ENCODE measurements at regions not wholly inside any gene's neighbourhood (a gene's known extent, or its start where the extent isn't known, plus 50 kb on each side); places are given as distances from the start of the nearest gene placed in this dataset.

DNA sequence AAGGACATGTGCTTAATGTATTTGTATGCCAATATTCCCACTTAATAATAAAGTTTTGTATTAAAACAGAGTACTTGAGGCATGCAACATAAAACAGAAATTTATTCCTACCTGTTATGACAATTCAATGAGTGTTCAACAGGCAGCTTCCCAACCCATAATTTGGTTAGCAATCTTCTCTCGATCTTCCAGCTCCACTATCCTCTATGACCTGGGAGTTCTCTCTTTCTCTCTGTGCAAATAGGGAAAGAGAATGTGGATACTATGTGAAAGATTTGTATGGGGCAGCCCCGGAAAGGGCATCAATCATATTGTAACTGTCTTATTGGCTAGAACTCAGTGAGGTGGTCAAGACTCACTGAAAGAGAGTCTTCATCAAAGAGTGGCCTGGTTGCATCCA lies 644.9 kb upstream of the PCDH20 start:
- no peak for DNase-seq

DNA sequence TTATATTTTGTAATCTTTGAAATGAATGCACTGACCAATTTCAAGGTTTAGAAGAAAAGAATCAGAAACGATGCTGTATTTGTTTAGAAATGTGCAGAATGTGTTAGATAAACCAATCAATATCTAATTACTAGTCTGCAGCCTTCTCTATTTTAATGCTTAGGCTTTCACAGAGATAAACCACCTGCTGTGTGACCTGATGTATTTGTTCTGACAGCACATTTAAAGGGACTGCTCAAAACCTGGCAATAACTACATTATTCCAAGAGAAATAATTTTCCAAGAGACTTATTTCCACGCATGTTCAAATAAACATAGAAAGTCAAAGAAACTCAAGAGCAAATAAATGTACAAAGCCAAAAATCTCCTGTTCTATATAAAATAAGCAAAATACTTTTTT lies 641.6 kb upstream of the PCDH20 start:
- no peak for DNase-seq

DNA sequence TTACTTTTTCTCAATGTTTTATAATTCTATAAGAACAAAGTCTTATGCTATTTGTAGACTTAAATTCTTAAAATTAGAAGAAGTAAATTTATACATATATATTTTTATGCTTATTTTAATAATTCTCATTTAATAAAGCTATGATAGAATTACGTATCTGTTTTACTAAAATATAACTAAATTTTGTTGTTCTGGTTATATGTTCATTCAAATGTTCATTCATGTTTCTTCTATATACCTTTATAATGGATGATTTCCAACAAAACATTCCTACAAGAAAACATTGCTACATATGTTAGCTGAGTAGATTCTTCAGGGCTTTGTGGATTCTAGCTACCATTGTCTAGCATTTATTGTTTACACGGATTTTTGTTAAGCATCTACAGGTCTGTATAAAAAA lies 634.3 kb upstream of the PCDH20 start:
- DNase-seq: no peak

DNA sequence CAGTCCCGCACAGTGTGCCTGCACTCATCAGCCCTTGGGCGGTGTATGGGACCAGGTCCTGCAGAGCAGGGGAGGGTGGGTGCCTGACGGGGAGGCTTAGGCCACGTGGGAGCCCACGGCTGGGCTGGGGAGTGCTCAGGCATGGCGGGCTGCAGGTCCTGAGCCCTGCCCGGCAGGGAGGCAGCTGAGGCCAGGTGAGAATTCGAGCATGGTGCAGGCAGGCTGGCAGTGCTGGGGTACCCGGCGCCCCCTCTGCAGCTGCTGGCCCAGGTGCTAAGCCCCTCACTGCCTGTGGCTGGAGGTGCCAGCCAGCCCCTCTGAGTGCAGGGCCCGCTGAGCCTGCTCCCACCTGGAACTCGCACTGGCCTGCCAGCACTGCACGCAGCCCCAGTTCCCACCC lies 630.9 kb upstream of the PCDH20 start:
- no peak for DNase-seq

DNA sequence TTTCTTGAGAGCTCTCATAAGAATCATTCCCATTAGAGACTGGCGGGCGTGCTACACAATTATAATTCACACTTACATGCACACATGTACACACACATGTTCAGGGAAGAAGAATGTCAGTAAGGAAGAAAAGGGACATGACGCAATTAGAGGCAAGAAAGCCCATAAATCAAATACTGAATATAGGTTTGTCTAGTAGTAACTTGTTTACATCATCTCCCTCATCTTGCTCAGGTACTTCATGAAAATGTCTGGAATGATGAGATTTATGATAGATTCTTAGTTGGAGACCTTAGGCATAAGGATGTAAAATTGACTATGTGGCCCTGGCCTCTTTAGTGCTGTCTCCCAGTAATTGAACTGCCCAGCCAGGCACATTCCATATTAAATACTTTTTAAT lies 628.0 kb upstream of the PCDH20 start:
- no peak for DNase-seq

DNA sequence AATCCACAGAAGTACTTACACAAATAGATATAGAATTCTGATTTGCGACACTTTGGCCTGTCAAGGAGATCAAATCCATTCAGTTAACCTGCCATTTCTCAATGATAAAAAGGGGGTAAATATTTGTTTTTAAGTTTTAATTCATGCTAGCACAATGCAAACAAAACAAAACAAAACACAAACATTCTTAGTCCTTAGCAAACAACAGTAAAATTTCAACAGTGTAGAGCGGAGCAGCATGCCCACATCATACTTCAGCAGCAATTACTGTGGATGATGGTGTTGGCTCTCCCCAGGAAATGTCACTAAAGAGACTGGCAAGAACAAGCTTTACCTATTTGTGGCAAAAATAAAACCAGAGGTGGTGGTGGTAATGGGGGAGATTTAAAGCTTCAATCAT lies 625.2 kb upstream of the PCDH20 start:
- DNase-seq: no peak

DNA sequence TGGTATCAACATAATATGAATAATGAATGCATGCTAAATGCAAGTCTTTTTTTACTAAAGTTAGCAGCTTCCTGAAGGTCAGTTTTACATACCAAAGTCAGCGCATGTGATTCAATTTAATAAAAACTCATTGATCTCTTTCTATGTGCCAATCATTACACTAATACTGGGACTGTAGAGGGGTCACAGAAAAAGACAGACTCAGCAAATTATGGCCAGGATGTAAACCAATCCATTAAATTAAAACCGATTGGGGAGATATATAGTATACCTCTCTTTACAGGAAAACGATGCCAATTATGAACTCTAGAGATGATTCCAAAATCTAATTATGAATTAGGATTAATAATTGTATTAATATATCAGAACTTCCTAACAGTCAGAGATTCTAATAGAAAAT lies 624.4 kb upstream of the PCDH20 start:
- DNase-seq: no peak

DNA sequence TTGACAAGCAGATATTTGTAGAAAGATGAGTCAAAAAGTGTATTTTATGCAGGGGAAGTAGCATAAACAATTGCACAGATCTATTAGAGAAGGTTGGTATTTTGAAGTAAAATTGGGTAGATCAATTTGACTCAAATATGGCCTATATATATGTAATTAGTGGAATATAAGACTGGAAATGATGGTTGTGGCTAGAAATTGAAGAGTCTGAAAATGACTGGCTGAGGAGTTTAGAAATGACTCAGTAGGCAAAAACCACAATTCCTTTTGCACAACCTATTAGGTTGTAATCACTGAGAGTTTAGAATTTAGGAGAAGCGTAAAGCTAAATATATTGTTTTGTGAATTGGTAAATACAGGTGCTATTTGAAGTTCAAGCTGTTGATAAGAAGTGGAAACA lies 622.6 kb upstream of the PCDH20 start:
- DNase-seq: no peak

DNA sequence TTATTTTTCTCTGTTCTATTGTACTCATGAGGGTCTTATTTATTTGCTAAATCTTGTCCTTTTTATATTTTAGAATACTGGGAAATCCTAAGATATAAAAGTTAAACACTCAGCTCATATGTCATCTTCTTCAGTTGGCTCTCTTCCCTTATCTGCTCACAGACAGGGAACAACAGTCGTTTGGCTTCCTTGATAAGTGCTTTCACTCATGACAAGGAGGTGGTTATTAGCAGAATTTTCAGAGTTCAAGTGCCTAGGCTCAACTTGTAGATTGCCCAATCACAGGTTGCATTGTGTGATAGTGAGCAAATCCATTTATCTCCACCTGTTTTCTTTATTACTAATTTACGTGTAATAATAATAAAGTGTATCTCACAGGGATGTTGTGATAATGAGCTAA lies 620.3 kb upstream of the PCDH20 start:
- no peak for DNase-seq

DNA sequence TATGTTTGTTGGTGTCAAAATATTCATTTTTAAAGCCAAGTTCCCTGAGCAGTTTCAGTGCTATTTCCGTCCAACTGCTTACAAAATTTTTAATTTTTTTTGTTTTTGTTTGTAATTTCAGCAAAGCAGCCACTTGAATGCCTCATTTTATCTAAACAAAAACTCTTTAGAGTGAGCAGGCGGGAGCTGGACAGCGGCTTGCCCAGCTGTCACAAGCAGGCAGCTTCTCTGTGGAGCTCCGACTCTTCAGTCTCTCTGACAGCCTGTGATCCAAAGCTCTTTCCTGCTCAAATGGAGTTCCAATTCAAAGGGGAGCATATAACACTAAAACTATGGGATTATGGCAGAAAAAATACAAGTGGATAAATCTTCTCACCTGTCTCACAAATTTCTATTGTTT lies 618.3 kb upstream of the PCDH20 start:
- no peak for DNase-seq

DNA sequence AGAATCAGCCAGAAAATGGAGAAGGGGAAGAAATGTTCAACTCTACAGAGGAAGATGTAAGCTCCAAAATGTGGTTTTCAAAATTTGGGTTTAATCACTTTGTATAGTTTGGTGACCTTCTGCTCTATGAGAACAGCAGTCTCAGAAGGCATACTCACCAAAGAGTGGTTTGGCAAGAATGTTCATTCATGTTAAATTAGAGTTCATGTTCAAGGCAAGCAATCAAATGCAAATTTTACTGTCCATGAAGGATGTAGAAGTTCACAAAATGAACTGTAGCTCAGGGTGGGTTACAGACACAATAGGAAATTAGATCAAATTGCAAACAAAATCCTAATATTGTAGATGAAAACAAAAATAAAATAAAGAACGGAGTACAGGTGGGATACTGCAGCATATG lies 606.7 kb upstream of the PCDH20 start:
- DNase-seq: no peak

DNA sequence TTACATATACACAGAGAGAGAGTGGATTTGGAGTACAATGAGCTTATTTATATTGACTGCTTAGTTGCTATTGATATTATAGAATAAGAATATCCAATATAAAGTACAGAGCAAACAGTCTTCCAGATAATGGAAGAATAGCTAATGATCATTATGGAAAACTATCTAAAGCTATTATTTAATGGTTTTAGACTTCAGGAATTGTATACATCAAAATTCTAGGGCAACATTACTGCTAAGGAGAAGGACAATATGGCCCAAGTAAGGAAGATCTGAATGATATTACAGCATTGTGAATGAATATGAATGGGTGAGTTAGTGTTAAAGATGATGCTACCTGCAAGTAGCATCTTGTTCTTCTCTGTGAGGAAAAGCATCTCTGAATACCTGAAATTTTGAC lies 604.2 kb upstream of the PCDH20 start:
- no peak for DNase-seq

DNA sequence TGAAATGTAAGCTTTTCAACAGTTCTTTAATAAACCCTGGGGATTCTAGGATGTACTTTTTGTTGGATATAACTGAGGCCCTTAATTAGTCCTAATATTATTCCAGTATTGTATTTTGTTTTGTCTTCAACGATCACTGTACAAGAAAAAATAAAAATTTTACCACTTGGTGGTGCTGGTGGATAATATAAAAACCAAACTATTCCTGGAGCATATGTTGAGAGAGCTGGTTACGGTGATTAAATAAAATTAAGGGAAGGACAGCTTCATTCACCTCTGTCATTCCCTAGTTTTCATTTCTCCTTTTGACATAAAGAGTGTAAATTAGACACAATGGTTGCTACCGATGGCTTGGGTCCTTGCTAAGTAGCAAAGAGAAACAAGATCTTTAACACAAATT lies 598.6 kb upstream of the PCDH20 start:
- DNase-seq: peak; percentile 14

DNA sequence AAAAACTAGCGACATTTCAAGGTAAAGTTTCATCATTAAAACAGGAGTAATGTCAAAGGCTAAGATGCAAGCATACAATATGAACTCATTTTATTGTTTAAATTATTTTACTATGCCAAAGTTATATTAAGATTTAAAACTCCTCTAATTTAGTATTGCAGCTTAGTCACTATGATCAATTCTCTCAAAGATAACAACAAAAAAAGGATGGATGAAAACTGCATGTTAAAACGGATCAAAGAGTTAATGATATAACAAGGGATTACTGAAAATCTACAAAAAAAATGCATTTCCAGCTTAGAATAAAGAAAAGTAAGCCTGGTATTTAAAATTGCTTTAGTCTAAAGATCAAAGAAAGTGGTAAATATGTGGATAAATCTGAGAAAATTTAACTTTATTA lies 587.8 kb upstream of the PCDH20 start:
- DNase-seq: no peak

DNA sequence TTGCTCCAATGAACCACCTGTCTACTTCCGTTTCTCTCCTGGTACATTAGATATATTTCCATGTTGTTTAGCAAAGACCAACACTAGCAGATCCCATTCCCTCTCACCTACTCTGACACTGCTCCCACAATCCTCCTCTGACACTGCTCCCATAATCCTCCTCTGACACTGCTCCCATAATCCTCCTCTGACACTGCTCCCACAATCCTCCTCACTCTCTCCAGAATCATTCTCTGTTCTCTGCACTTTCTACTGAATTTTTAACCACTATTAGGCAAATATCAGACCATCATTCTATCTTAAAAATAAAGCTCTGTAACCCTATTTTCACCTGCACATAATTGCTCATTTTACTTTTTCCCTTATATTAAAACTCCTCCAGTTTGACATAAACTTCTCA lies 578.5 kb upstream of the PCDH20 start:
- DNase-seq: no peak

DNA sequence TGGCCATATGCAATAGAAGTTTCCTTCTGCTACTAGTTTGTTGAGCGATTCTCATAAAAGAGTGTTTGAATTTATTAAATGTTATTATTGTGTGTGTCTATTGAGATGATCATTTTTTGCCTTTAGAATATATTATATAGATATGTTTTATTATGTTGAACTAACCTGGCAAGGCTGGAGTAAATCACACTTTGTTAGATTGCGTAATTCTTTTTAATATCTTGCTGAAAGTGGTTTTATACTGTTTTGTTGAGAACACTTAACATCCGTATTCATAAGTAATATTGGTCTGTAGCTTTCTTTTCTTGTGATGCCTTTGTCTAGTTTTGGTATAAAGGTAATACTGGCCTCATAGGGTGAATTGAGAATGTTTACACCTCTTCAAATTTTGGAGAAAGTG lies 574.3 kb upstream of the PCDH20 start:
- DNase-seq: no peak

DNA sequence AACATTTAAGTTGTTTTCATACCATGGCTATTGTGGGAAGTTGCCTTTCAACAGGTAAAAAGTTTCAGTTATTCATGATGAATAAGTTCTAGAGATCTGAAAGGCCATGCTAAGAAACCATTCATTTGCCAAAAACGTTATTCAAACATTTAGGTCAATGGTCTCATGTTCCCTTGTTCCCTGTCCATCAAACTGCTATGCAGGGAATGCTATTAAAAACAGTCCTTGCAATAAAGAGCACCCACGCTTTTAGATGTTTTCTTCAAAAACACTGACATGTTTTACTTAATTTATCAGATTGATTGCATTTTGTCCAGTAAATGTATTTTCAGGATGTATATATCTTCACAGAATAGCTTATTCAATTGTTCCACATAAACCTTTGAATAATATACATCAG lies 573.2 kb upstream of the PCDH20 start:
- DNase-seq: no peak

DNA sequence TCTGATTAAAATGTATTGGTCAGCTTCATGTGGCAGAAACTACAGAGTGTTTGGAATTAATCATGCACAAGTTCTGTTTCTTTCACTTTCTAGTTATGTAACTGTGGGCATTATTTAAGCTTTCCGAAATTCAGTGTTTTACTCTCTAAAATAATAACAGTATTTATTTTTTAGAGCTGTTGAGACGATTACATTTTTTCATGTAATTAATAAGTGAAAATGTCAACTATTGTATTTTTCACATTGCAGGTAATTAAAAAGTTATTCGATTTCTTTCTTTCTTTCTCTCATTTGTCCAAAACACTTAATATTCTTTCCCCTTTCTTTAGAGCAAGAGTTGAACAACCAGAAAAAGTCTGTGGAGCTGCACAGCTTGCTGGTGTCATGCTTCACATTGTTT lies 559.4 kb upstream of the PCDH20 start:
- no peak for DNase-seq

DNA sequence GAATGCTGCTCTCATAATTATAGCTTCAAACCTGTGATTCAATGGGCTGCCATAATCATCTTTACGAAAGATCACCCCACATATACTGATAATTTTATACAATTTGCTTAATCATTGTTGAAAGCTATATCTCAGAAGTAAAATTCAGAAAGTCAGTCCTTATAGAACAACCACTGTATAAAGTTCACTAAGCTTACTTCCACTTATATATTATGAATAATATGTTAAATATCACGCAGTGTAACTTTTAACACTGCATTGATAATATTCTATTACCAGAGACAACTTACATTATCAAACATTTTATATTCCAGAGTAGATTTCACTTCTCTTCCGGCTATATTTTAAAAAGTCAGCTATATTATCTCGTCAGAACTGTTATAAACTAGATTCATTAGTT lies 550.1 kb upstream of the PCDH20 start:
- no peak for DNase-seq

DNA sequence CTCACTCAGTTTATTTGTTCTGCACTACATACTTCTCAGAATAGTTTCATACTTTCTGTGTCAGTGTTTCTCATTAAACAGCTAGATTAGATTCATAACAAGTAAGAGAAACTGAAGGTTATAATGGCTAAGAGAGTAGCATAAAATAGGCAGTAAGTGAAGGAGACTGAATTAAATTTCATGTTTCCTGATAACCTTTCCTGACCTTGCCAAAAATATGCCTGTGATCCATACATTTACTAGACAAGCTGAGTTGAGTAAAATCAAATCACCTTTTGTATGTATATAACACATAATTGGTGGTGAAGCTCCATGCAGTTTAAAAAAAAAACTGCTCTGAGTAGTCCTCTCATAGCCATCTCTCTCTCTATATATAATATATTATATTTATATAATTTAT lies 545.3 kb upstream of the PCDH20 start:
- DNase-seq: no peak

DNA sequence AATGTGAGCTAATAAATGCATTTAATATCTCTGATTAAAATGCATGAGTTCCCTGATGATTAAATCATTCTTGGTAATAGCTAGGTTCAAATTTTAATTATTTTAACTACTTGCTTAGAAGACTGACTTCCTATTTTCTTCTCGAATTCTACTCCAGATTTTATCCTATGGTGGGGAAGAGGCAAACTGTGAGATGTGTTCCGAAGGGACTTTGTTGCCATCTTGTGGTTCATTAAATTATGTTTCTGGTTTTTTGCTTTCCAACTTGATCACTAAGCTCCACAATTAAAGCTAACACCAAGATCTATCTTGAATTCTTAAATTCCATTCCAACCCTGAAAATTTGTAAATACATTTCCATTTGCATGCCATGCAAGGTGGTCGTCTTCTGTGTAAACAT lies 538.4 kb upstream of the PCDH20 start:
- DNase-seq: peak; percentile 19

DNA sequence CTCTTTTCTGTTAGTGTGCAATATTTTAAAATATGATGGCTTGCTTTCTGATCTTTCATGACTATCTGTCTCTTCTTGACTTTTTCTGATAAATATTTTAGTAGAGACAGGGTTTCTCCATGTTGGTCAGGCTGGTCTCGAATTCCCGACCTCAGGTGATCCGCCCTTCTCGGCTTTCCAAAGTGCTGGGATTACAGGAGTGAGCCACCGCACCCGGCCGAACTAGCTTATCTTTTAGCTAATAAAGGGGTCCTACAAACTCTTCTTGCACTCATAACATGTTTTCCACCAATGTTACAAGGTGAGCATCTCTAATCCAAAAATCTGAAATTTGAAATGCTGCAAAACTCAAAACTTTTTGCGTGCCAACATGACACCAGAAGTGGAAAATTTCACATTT lies 535.2 kb upstream of the PCDH20 start:
- DNase-seq: no peak

DNA sequence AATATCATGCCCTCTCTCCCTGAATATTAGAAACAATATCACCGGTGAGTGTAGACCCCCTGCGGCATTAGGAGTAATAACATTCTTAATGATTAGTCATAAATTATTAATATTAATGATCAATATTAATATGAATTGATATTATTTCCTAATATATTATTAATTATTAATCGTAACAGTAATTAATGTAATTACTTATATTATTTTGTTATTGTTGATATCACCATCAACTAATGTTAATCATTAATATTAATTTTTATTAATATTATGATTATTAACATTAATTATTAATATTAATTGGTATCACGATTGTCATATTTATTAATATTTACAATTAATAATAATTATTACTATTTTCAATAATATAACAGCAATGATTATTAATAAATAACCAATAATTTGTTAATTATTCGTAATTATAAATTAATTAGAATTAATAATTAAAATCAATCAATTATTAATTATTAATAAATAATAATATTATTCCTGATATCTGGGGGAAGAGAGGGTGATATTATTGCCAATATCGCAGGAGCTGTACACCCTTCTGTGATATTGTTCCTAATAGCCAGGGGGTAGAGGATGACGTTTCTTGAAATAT lies 528.8 kb upstream of the PCDH20 start:
- DNase-seq: no peak

DNA sequence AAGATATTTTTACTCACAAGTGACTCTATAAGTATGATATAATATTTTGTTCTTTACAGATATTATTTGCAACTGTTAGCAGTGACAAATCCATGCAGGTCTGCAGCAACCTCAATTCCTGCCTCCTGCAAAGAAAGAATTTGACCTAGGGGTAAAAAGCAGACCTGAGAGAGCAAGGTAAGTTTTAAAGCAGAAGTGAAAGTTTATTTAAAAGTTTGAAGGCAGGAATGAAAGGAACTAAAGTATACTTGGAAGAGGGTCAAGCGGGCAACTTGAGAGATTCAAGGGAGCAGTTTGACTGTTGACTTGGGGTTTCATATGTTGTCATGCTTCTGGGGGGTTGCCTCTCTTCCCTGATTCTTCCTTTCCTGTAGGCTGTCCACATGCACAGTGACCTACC lies 520.1 kb upstream of the PCDH20 start:
- no peak for DNase-seq

DNA sequence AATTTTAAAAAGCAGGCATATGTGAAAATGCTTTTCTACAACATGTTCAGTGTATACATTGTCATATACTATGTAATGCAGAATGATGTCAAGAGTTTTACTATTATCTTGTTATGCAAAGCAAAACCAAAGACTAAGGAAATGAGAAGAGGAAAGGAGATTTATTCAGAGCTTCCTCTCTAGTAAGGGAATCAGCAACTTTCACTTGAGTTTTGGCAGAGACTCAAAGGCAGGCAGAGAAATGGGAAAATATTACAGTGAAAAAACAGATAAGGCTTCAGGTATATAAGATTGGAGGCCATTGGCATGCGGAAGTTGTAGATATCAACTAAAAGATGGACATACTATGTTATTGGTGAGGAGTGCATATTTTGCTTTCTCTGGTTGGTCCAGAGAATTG lies 512.0 kb upstream of the PCDH20 start:
- no peak for DNase-seq

DNA sequence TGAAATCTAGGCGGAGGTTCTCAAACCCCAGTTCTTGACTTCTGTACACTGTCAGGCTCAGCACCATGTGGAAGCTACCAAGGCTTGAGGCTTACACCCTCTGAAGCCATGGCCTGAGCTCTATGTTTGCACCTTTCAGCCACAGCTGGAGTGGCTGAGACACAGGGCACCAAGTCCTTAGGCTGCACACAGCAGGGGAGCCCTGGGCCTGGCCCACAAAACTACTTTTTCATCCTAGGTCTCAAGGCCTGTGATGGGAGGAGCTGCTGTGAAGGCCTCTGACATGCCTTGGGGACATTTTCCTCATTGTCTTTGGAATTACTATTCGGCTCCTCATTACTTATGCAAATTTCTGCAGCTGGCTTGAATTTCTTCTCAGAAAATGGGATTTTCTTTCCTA lies 503.2 kb upstream of the PCDH20 start:
- DNase-seq: no peak

Measured in right kidney (tissue), 1 donor.